HG03520 (cell line): ENCODE measurements at regions not wholly inside any gene's neighbourhood (a gene's known extent, or its start where the extent isn't known, plus 50 kb on each side); places are given as distances from the start of the nearest gene placed in this dataset.

Experiments
- ATAC-seq: cut with Tn5 transposase; IDR thresholded peaks from one replicate; pipeline ENCODE4 v1.9.1; 2021; ENCODE audit warnings: mild to moderate bottlenecking, moderate library complexity; ENCODE audit not compliant: unreplicated experiment

GRCh38 chr18:11553098-11553940 lies 56.1 kb upstream of the SLC35G4 start:
- no peak for ATAC-seq

- no peak for ATAC-seq
These were observed 60.4 kb upstream of the SLC35G4 start for GRCh38 chr18:11548916-11549551.

GRCh38 chr18:11548396-11548795 lies 61.0 kb upstream of the SLC35G4 start:
- ATAC-seq: no peak

- no peak for ATAC-seq
These were observed 65.2 kb upstream of the SLC35G4 start for GRCh38 chr18:11544060-11544633.

- no peak for ATAC-seq
These were observed 68.2 kb upstream of the SLC35G4 start for GRCh38 chr18:11541179-11541578.

GRCh38 chr18:11533942-11534496 lies 75.4 kb upstream of the SLC35G4 start:
- ATAC-seq: no peak

- no peak for ATAC-seq
These were observed 75.9 kb upstream of the SLC35G4 start for GRCh38 chr18:11533513-11533890.

GRCh38 chr18:11532758-11533512 lies 76.5 kb upstream of the SLC35G4 start:
- no peak for ATAC-seq

- no peak for ATAC-seq
These were observed 80.3 kb upstream of the SLC35G4 start for GRCh38 chr18:11529081-11529480.

- no peak for ATAC-seq
These were observed 82.7 kb upstream of the SLC35G4 start for GRCh38 chr18:11526675-11527074.

- ATAC-seq: no peak
These were observed 85.6 kb upstream of the SLC35G4 start for GRCh38 chr18:11523804-11524203.

- no peak for ATAC-seq
These were observed 86.4 kb upstream of the SLC35G4 start for GRCh38 chr18:11522992-11523391.

- ATAC-seq: no peak
These were observed 87.5 kb upstream of the SLC35G4 start for GRCh38 chr18:11521853-11522252.

GRCh38 chr18:11520536-11520935 lies 88.9 kb upstream of the SLC35G4 start:
- no peak for ATAC-seq

- ATAC-seq: no peak
These were observed 90.4 kb upstream of the SLC35G4 start for GRCh38 chr18:11518788-11519685.

- no peak for ATAC-seq
These were observed 91.7 kb upstream of the SLC35G4 start for GRCh38 chr18:11517704-11518103.

GRCh38 chr18:11516751-11517503 lies 92.5 kb upstream of the SLC35G4 start:
- ATAC-seq: no peak

GRCh38 chr18:11514267-11514666 lies 95.1 kb upstream of the SLC35G4 start:
- no peak for ATAC-seq
